ENCODE measurements at regions not wholly inside any gene's neighbourhood (a gene's known extent, or its start where the extent isn't known, plus 50 kb on each side); places are given as distances from the start of the nearest gene placed in this dataset.

DNA sequence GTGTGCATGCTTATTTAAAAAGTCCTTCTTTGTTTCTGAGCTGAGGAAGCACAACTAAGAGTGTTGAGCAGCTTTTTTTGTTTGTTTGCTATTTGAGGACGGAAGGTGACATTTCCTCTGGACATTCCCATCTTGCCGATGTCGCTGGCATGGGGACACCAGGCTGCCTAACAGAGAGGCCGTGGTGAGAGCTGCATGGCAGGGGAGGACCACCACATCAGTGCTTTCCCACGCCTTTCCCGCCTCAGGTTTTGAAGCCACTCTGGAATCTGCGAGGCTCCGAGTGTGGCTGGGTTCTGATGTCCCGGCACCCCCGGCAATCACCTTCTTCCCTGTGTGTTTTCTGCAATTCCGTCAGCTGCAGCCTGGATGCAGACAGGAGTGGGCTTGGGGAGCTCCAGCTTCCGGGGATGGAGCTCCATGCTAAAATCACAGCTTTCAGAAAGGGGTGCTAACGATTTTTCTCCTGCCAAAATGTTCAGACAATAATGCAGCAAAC, 259.8 kb upstream of the IRX4 start:
- TF ChIP-seq, protein P1, sequence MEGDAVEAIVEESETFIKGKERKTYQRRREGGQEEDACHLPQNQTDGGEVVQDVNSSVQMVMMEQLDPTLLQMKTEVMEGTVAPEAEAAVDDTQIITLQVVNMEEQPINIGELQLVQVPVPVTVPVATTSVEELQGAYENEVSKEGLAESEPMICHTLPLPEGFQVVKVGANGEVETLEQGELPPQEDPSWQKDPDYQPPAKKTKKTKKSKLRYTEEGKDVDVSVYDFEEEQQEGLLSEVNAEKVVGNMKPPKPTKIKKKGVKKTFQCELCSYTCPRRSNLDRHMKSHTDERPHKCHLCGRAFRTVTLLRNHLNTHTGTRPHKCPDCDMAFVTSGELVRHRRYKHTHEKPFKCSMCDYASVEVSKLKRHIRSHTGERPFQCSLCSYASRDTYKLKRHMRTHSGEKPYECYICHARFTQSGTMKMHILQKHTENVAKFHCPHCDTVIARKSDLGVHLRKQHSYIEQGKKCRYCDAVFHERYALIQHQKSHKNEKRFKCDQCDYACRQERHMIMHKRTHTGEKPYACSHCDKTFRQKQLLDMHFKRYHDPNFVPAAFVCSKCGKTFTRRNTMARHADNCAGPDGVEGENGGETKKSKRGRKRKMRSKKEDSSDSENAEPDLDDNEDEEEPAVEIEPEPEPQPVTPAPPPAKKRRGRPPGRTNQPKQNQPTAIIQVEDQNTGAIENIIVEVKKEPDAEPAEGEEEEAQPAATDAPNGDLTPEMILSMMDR (IDR thresholded peaks at IDR 0.05; ENCODE audit: low read depth, low read length) = no peak
- no peak for TF ChIP-seq EZH2phosphoT487 (IDR thresholded peaks at IDR 0.05; ENCODE audit: low read depth)

All from OCI-LY3 (cell line).